ENCODE measurements at regions not wholly inside any gene's neighbourhood (a gene's known extent, or its start where the extent isn't known, plus 50 kb on each side); places are given as distances from the start of the nearest gene placed in this dataset.

- no peaks in the 10 kb centered on the region for H3K9me3 ChIP-seq
- H3K4me1 ChIP-seq = no peaks in the 10 kb centered on the region
- no peak for ATAC-seq
- no peak overlapping the region for H3K27ac ChIP-seq
- H3K4me3 ChIP-seq = no peak overlapping the region
- H3K36me3 ChIP-seq = no peaks in the 10 kb centered on the region
- DNase-seq = no peak
- TF ChIP-seq CTCF (IDR thresholded peaks at IDR 0.05) = no peak
- intact Hi-C loops (cut with DNase I) = no loop called here
- no peaks in the 10 kb centered on the region for H3K27me3 ChIP-seq
Observed at GRCh38 chr9:20207176-20207575, 415.1 kb downstream of the MLLT3 start.

- H3K36me3 ChIP-seq = no peaks in the 10 kb centered on the region
- no peak overlapping the region for H3K4me3 ChIP-seq
- ATAC-seq (no peak), DNase-seq (no peak)
- H3K27me3 ChIP-seq = no peaks in the 10 kb centered on the region
- no peak overlapping the region for H3K27ac ChIP-seq
- no peaks in the 10 kb centered on the region for H3K4me1 ChIP-seq
- no peak for TF ChIP-seq CTCF (IDR thresholded peaks at IDR 0.05)
- intact Hi-C loops (cut with DNase I) = no loop called here
- no peaks in the 10 kb centered on the region for H3K9me3 ChIP-seq
Observed at GRCh38 chr9:20205821-20206220, 416.5 kb downstream of the MLLT3 start.

- intact Hi-C loops (cut with DNase I) = no loop called here
- no peak for TF ChIP-seq CTCF (IDR thresholded peaks at IDR 0.05)
- ATAC-seq (no peak), DNase-seq (peak in 1 of 4 donors; percentile 6)
- Histone ChIP-seq H3K27ac (no peak overlapping the region), H3K9me3 (peaks cover 0 to 10% of the 10 kb centered on the region in 2 donors), H3K27me3 (no peaks in the 10 kb centered on the region), H3K4me1 (no peaks in the 10 kb centered on the region), H3K4me3 (no peak overlapping the region), H3K36me3 (no peaks in the 10 kb centered on the region)
Observed at GRCh38 chr9:20200991-20201431, 412.2 kb upstream of the SLC24A2 start.

- intact Hi-C loops (cut with DNase I) = no loop called here
- Histone ChIP-seq H3K9me3 (peaks cover 0 to 14% of the 10 kb centered on the region in 2 donors), H3K4me1 (no peaks in the 10 kb centered on the region), H3K27ac (no peak overlapping the region), H3K36me3 (no peaks in the 10 kb centered on the region), H3K27me3 (no peaks in the 10 kb centered on the region), H3K4me3 (no peak overlapping the region)
- no peak for DNase-seq
- no peak for TF ChIP-seq CTCF (IDR thresholded peaks at IDR 0.05)
- ATAC-seq = no peak
Observed at GRCh38 chr9:20200581-20200980, 411.7 kb upstream of the SLC24A2 start.

GRCh38 chr9:20199111-20199510 lies 410.3 kb upstream of the SLC24A2 start:
- no peak for TF ChIP-seq CTCF (IDR thresholded peaks at IDR 0.05)
- Histone ChIP-seq H3K9me3 (peaks cover 0 to 22% of the 10 kb centered on the region in 2 donors), H3K4me3 (no peak overlapping the region), H3K36me3 (no peaks in the 10 kb centered on the region), H3K27me3 (no peaks in the 10 kb centered on the region), H3K27ac (no peak overlapping the region), H3K4me1 (no peaks in the 10 kb centered on the region)
- intact Hi-C loops (cut with DNase I) = no loop called here
- ATAC-seq = no peak
- DNase-seq = no peak
